H1 (cell line): ENCODE measurements at regions not wholly inside any gene's neighbourhood (a gene's known extent, or its start where the extent isn't known, plus 50 kb on each side); places are given as distances from the start of the nearest gene placed in this dataset.

Experiments
- CTCF ChIA-PET: fragments of 300-600 bp; sonication (Branson Sonifier 250); formaldehyde crosslinking; loops from one replicate; lab custom pipeline; 2021; ENCODE audit not compliant: partially characterized antibody; lab: Charles Lee
- POLR2A ChIA-PET: fragments of 300-600 bp; sonication (Branson Sonifier 250); formaldehyde crosslinking; loops from one replicate; lab custom pipeline; 2021; ENCODE audit warnings: inconsistent platforms; ENCODE audit not compliant: partially characterized antibody; lab: Charles Lee
- DNase-seq, 2 experiments: peaks; one replicate each; pipeline versions ENCODE4 v3.0.0 to v3.0.0-alpha.2; 2010 to 2022; ENCODE audit warnings: low spot score in 2 of 2, low read depth in 1 of 2, mixed read lengths in 1 of 2
- FAIRE-seq: peaks from 2 replicates; lab custom pipeline; 2011; peaks lifted over from hg19 to GRCh38; lab: Jason Lieb, UNC
- H2AFZ ChIP-seq: 2 replicates; pipeline ENCODE4 v1.8.1; 2012; ENCODE audit warnings: low read length, inconsistent platforms
- H2AK5ac ChIP-seq: 2 replicates; pipeline ENCODE4 v1.6.1; 2013; ENCODE audit warnings: low read depth, low read length
- H2BK120ac ChIP-seq: replicated peaks from 2 replicates; pipeline ENCODE3; 2013; ENCODE audit warnings: low read depth, low read length, inconsistent platforms
- H2BK12ac ChIP-seq: 2 replicates; pipeline ENCODE4 v1.6.1; 2013; ENCODE audit warnings: low read depth, low read length
- H2BK15ac ChIP-seq: 2 replicates; pipeline ENCODE4 v1.6.1; 2013; ENCODE audit warnings: low read length
- H2BK20ac ChIP-seq: 2 replicates; pipeline ENCODE4 v1.6.1; 2013; ENCODE audit warnings: low read length
- H2BK5ac ChIP-seq: 2 replicates; pipeline ENCODE4 v1.6.1; 2013; ENCODE audit warnings: low read depth, low read length
- H3K14ac ChIP-seq: 2 replicates; pipeline ENCODE4 v1.6.1; 2013; ENCODE audit warnings: inconsistent platforms; ENCODE audit not compliant: insufficient read length
- H3K18ac ChIP-seq: 2 replicates; pipeline ENCODE4 v1.6.1; 2013; ENCODE audit warnings: low read length; ENCODE audit errors: extremely low read depth
- H3K23ac ChIP-seq: 2 replicates; pipeline ENCODE4 v1.6.1; 2013; ENCODE audit warnings: inconsistent platforms; ENCODE audit not compliant: insufficient read length
- H3K23me2 ChIP-seq: 2 replicates; pipeline ENCODE4 v1.6.1; 2013; ENCODE audit warnings: low read depth, low read length
- H3K27ac ChIP-seq: 2 replicates; pipeline ENCODE4 v1.6.1; 2011; ENCODE audit warnings: low read depth, low read length, inconsistent platforms
- H3K27me3 ChIP-seq, 4 experiments: replicated peaks in 1 of 4; 1 replicate in 1 of 4; 2 replicates in 3 of 4; pipeline versions ENCODE4 v1.6.1 to v1.8.1; 2011 to 2013; ENCODE audit warnings: low read length in 3 of 4, mild to moderate bottlenecking in 3 of 4, inconsistent platforms in 2 of 4, mixed read lengths in 2 of 4, moderate library complexity in 1 of 4; ENCODE audit not compliant: control insufficient read depth in 3 of 4, insufficient read depth in 3 of 4; ENCODE audit errors: extremely low read depth in 1 of 4
- H3K36me3 ChIP-seq, 4 experiments: 2 replicates each; pipeline versions ENCODE4 v1.6.1 to v1.8.1; 2011 to 2013; ENCODE audit warnings: mild to moderate bottlenecking in 4 of 4, low read length in 3 of 4, moderate library complexity in 2 of 4, control low read depth in 1 of 4, inconsistent platforms in 1 of 4; ENCODE audit not compliant: insufficient read depth in 4 of 4, control insufficient read depth in 2 of 4
- H3K4ac ChIP-seq: replicated peaks from 2 replicates; pipeline ENCODE3; 2013; ENCODE audit warnings: low read length, low read depth, mixed read lengths, inconsistent platforms; ENCODE audit not compliant: insufficient read length
- H3K4me1 ChIP-seq, 4 experiments: replicated peaks in 1 of 4; 1 replicate in 1 of 4; 2 replicates in 3 of 4; pipeline versions ENCODE4 v1.6.1 to v1.8.1; 2011 to 2013; ENCODE audit warnings: low read length in 3 of 4, inconsistent platforms in 2 of 4, mixed read lengths in 1 of 4; ENCODE audit not compliant: insufficient read depth in 4 of 4, control insufficient read depth in 3 of 4
- H3K4me2 ChIP-seq, 2 experiments: 2 replicates each; pipeline versions ENCODE4 v1.6.1 to v1.8.1; 2011 to 2013; ENCODE audit warnings: low read depth in 2 of 2, low read length in 2 of 2, control low read depth in 1 of 2, inconsistent platforms in 1 of 2, mild to moderate bottlenecking in 1 of 2; ENCODE audit not compliant: insufficient read depth in 1 of 2
- H3K4me3 ChIP-seq, 4 experiments: fragments of 200-600, 300-600 bp in 1 of 4; sonication (generic), shearing (Covaris generic), sonication (Bioruptor Twin) in 1 of 4; 2 replicates each; pipeline versions ENCODE4 v1.5.1 to v1.8.1; 2011 to 2016; ENCODE audit warnings: low read length in 4 of 4, low read depth in 3 of 4, control low read depth in 2 of 4, inconsistent platforms in 2 of 4, mild to moderate bottlenecking in 2 of 4, mixed read lengths in 1 of 4, moderate library complexity in 1 of 4; ENCODE audit not compliant: insufficient read depth in 2 of 4; ENCODE audit errors: extremely low read depth in 1 of 4
- H3K56ac ChIP-seq: replicated peaks from 2 replicates; pipeline ENCODE3; 2013; ENCODE audit warnings: low read depth, mild to moderate bottlenecking, mixed read lengths, low read length, inconsistent platforms; ENCODE audit not compliant: insufficient read length
- H3K79me1 ChIP-seq: 2 replicates; pipeline ENCODE4 v1.6.1; 2013; ENCODE audit warnings: low read depth, low read length, control low read depth
- H3K79me2 ChIP-seq, 2 experiments: 2 replicates each; pipeline versions ENCODE4 v1.6.1 to v1.8.1; 2012 to 2013; ENCODE audit warnings: low read length in 2 of 2, mild to moderate bottlenecking in 2 of 2, inconsistent platforms in 1 of 2; ENCODE audit not compliant: insufficient read depth in 2 of 2, control insufficient read depth in 1 of 2
- H3K9ac ChIP-seq, 4 experiments: replicated peaks in 1 of 4; 1 replicate in 1 of 4; 2 replicates in 3 of 4; pipeline versions ENCODE4 v1.6.1 to v1.8.1; 2011 to 2013; ENCODE audit warnings: low read depth in 3 of 4, low read length in 3 of 4, control low read depth in 2 of 4, mild to moderate bottlenecking in 2 of 4, moderate library complexity in 2 of 4, inconsistent platforms in 1 of 4; ENCODE audit errors: extremely low read depth in 1 of 4
- H3K9me3 ChIP-seq, 2 experiments: 2 replicates each; pipeline versions ENCODE4 v1.6.1 to v1.8.1; 2012 to 2013; ENCODE audit warnings: mild to moderate bottlenecking in 2 of 2, moderate library complexity in 2 of 2, control low read depth in 1 of 2, inconsistent platforms in 1 of 2, low read depth in 1 of 2, low read length in 1 of 2, mixed read lengths in 1 of 2; ENCODE audit not compliant: insufficient read depth in 2 of 2
- H4K20me1 ChIP-seq, 2 experiments: replicated peaks in 1 of 2; 2 replicates each; pipeline versions ENCODE3 to v1.8.1; 2011 to 2013; ENCODE audit warnings: inconsistent platforms in 2 of 2, low read length in 2 of 2, mild to moderate bottlenecking in 1 of 2; ENCODE audit not compliant: insufficient read depth in 2 of 2, control insufficient read depth in 1 of 2
- H4K5ac ChIP-seq: 2 replicates; pipeline ENCODE4 v1.6.1; 2013; ENCODE audit warnings: low read length, low read depth, mixed read lengths, inconsistent platforms; ENCODE audit not compliant: insufficient read length
- H4K8ac ChIP-seq: 2 replicates; pipeline ENCODE4 v1.8.0; 2013; ENCODE audit warnings: mild to moderate bottlenecking, moderate library complexity, low read length, inconsistent platforms; ENCODE audit not compliant: insufficient read depth; ENCODE audit errors: extremely low read depth
- H4K91ac ChIP-seq: replicated peaks from 2 replicates; pipeline ENCODE3; 2013; ENCODE audit warnings: low read length, mixed read lengths, inconsistent platforms; ENCODE audit not compliant: insufficient read length
- ASH2L ChIP-seq: fragments of 200-600, 300-600 bp; sonication (generic); IDR thresholded peaks from one replicate; pipeline ENCODE4 v1.7.1; 2017; ENCODE audit warnings: low read length
- BACH1 ChIP-seq: IDR thresholded peaks from 2 replicates; pipeline ENCODE4 v1.6.1; 2012; ENCODE audit warnings: low read length, improper control_type of control experiment
- CEBPB ChIP-seq: IDR thresholded peaks from 2 replicates; pipeline ENCODE4 v1.6.1; 2012; ENCODE audit warnings: low read depth, low read length
- CTCF ChIP-seq, 3 experiments: IDR thresholded peaks; 1 replicate in 2 of 3; 2 replicates in 1 of 3; pipeline versions ENCODE4 v1.5.1 to v1.6.1; 2011; ENCODE audit warnings: low read length in 3 of 3, mild to moderate bottlenecking in 3 of 3, inconsistent platforms in 2 of 3, low read depth in 1 of 3, moderate library complexity in 1 of 3; ENCODE audit not compliant: insufficient read depth in 1 of 3; ENCODE audit errors: control extremely low read depth in 1 of 3
- HDAC2 ChIP-seq, 2 experiments: fragments of 300-600 bp in 1 of 2; sonication (generic) in 1 of 2; IDR thresholded peaks; 2 replicates each; pipeline ENCODE4 v1.6.1; 2011 to 2012; ENCODE audit warnings: low read depth in 2 of 2, low read length in 2 of 2, mild to moderate bottlenecking in 2 of 2, moderate library complexity in 2 of 2, borderline replicate concordance in 1 of 2, inconsistent platforms in 1 of 2
- MAFK ChIP-seq: IDR thresholded peaks from 2 replicates; pipeline ENCODE4 v1.6.1; 2012; ENCODE audit warnings: low read depth, mild to moderate bottlenecking, improper control_type of control experiment, low read length
- RAD21 ChIP-seq, 2 experiments: IDR thresholded peaks in 1 of 2; conservative IDR thresholded peaks in 1 of 2; 2 replicates each; pipeline ENCODE4 v1.6.1; 2011; ENCODE audit warnings: low read depth in 2 of 2, low read length in 2 of 2, improper control_type of control experiment in 1 of 2, inconsistent platforms in 1 of 2, mild to moderate bottlenecking in 1 of 2, moderate library complexity in 1 of 2
- SAP30 ChIP-seq: fragments of 300-600 bp; sonication (generic); IDR thresholded peaks from 2 replicates; pipeline ENCODE4 v1.7.1; 2012; ENCODE audit warnings: low read length, moderate library complexity, mild to moderate bottlenecking, inconsistent platforms; ENCODE audit not compliant: insufficient read depth, insufficient replicate concordance
- TF ChIP-seq, protein P1 (sequence below): IDR thresholded peaks from 2 replicates; pipeline ENCODE4 v1.6.1; 2011; ENCODE audit warnings: low read length, improper control_type of control experiment

DNA sequence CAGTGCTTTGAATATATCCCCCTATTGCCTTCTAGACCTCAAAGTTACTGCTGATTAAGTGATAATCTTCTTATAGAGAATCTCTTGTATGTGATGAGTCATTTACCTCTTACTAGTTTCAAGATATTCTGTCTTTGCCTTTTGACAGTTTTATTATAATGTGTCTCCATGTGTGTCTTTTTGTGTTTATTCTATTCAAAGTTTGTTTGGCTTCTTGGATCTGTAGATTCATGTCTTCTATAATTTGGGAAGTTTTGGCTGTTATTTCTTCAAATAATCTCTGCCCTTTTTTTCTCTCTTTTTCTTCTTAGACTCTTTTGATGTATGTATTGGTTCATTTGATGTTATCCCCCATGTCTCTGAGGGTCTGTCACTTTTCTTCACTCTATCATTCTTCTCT, 915.7 kb upstream of the GRIA3 start:
- no peak overlapping the region for H3K4ac ChIP-seq
- H2AK5ac ChIP-seq: no peak overlapping the region
- H3K9ac ChIP-seq: no peak overlapping the region
- H3K56ac ChIP-seq: no peak overlapping the region
- no peak overlapping the region for H3K14ac ChIP-seq
- H3K23ac ChIP-seq: no peak overlapping the region
- H3K27me3 ChIP-seq: no peaks in the 10 kb centered on the region
- H3K79me2 ChIP-seq: no peaks in the 10 kb centered on the region
- H3K9me3 ChIP-seq: no peaks in the 10 kb centered on the region
- no peak overlapping the region for H4K91ac ChIP-seq
- TF ChIP-seq CEBPB (no peak), MAFK (no peak), HDAC2 (IDR thresholded peaks at IDR 0.05; ENCODE audit: borderline replicate concordance in 1 of 2, low read depth in 2 of 2, low read length in 2 of 2) (no peak), SAP30 (no peak), ASH2L (no peak), RAD21 (IDR thresholded peaks at IDR 0.05 in 1 of 2, conservative IDR thresholded peaks at IDR 0.05 in 1 of 2; ENCODE audit: low read depth in 2 of 2, low read length in 2 of 2) (no peak), BACH1 (no peak), CTCF (IDR thresholded peaks at IDR 0.05; ENCODE audit: control extremely low read depth in 1 of 3, insufficient read depth in 1 of 3, low read depth in 1 of 3, low read length in 3 of 3) (no peak)
- TF ChIP-seq, protein P1, sequence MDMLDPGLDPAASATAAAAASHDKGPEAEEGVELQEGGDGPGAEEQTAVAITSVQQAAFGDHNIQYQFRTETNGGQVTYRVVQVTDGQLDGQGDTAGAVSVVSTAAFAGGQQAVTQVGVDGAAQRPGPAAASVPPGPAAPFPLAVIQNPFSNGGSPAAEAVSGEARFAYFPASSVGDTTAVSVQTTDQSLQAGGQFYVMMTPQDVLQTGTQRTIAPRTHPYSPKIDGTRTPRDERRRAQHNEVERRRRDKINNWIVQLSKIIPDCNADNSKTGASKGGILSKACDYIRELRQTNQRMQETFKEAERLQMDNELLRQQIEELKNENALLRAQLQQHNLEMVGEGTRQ: no peak
- H4K20me1 ChIP-seq: no peaks in the 10 kb centered on the region
- no peaks in the 10 kb centered on the region for H3K23me2 ChIP-seq
- H3K27ac ChIP-seq: no peak overlapping the region
- no peak overlapping the region for H2BK12ac ChIP-seq
- ChIA-PET CTCF (no interaction called here), POLR2A (no interaction called here)
- no peak overlapping the region for H4K8ac ChIP-seq
- H2BK15ac ChIP-seq: no peak overlapping the region
- H3K4me2 ChIP-seq: no peak overlapping the region
- H2BK20ac ChIP-seq: no peak overlapping the region
- no peak for FAIRE-seq
- no peak overlapping the region for H2BK120ac ChIP-seq
- H3K18ac ChIP-seq: no peak overlapping the region
- H3K4me1 ChIP-seq: no peaks in the 10 kb centered on the region
- DNase-seq: no peak
- no peak overlapping the region for H2BK5ac ChIP-seq
- H4K5ac ChIP-seq: no peak overlapping the region
- no peak overlapping the region for H2AFZ ChIP-seq
- no peaks in the 10 kb centered on the region for H3K36me3 ChIP-seq
- no peaks in the 10 kb centered on the region for H3K79me1 ChIP-seq
- no peak overlapping the region for H3K4me3 ChIP-seq
